ENCODE measurements at regions not wholly inside any gene's neighbourhood (a gene's known extent, or its start where the extent isn't known, plus 50 kb on each side); places are given as distances from the start of the nearest gene placed in this dataset.

GRCh38 chr11:34830035-34830434, 86.1 kb downstream of the APIP start:
- TF ChIP-seq CTCF (IDR thresholded peaks at IDR 0.05) = no peak
- no peak for TF ChIP-seq POLR2AphosphoS5 (IDR thresholded peaks at IDR 0.05)

All from prostate gland (tissue), 2 donors.